HG03280 (cell line): ENCODE measurements at regions not wholly inside any gene's neighbourhood (a gene's known extent, or its start where the extent isn't known, plus 50 kb on each side); places are given as distances from the start of the nearest gene placed in this dataset.
"Not testable (repeated sequence)": the region's sequence is repeated elsewhere in the genome, so short reads cannot be mapped to it uniquely, and the experiment has no call there.

Source experiments
- ATAC-seq: cut with Tn5 transposase; IDR thresholded peaks from one replicate; pipeline ENCODE4 v1.9.1; 2021; ENCODE audit warnings: mild to moderate bottlenecking, moderate library complexity; ENCODE audit not compliant: unreplicated experiment

DNA sequence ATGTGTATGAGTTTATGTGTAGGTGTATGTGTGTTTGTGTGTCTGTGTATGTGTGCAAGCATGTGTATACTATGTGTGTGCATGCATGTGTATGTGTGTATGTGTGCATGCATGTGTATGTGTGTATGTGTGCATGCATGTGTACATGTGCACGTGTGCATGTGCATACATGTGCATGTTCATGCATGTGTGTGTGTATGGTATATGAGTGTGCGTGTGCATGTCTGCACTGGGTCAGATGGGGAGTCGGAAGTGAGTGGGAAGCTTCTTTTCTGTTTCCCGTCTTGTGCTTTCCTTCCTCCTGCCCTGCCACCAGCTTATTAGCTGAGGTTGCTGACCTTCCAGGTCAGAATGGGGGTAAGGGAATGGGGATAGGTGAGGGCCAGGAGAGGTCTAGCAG is 174.7 kb downstream of the MAP2K4 start:
- no peak for ATAC-seq

DNA sequence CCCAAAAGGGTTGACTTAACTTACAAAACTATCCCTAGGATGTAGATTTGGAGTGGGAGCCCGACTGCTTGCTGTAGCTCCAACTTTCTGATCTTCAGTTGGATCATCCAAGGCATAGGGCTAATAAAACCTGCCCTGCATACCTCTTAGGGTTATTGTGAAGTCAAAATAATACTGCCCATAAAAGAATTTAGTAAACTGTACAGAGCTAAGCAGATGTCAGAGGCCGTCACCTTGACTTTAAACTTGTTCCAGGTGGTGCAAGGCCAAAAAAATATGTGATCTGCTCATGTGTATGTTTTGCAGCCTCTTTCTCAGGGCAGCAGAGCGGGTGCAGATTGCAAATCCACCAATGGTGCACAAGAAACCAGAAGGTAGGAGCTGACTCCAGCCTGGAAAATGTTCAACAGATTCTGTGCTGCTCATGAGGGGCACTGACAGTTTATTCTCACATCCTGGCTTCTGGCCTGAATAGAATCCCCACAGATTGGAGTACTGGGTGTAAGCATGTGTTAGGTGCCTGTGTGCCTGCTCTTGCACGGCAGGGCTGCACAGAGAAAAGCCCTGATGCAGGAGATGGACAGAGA is 180.7 kb downstream of the MAP2K4 start:
- ATAC-seq, result no peak

DNA sequence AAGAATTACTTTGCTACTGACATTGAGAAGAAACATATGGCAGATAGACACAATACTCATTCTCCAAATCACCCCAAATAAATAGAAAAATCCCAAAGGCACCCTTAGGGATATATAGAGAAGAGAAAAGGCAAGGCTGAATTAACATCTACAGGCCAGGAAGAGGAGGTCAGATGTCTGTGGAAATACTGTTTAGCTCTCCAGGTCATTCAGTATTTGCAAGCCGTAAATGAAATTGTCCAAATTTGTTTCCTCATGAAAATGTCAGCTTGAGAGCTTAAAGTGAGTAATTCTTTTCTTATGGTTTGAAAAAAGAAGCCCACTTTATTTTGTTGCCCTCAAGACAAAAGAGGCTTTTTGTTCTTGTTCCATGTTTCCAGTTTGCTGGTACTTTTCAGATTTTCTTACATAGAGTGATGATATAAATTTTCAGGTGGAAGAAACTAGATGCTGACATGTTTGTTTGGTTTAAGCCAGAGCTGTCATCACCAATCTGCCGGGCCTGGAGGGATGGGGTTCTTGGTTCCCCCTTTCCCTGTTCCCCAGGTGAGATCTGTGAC is 189.0 kb downstream of the MAP2K4 start:
- no peak for ATAC-seq

DNA sequence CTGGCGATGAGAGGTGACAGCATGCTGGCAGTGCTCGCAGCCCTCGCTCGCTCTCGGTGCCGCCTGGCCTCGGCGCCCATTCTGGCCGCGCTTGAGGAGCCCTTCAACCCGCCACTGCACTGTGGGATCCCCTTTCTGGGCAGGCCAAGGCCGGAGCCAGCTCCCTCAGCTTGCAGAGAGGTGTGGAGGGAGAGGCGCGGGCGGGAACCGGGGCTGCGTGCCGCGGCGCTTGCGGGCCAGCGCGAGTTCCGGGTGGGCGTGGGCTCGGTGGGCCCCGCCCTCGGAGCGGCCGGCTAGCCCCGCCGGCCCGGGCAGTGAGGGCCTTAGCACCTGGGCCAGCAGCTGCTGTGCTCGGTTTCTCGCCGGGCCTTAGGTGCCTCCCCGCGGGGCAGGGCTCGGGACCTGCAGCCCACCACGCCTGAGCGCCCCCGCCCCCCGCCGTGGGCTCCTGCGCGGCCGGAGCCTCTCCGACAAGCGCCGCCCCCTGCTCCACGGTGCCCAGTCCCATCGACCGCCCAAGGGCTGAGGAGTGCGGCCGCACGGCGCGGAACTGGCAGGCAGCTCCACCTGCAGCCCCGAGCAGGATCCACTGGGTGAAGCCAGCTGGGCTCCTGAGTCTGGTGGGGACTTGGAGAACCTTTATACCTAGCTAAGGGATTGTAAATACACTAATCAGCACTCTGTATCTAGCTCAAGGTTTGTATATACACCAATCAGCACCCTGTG is 200.2 kb downstream of the MAP2K4 start:
- ATAC-seq, result not testable (repeated sequence)

DNA sequence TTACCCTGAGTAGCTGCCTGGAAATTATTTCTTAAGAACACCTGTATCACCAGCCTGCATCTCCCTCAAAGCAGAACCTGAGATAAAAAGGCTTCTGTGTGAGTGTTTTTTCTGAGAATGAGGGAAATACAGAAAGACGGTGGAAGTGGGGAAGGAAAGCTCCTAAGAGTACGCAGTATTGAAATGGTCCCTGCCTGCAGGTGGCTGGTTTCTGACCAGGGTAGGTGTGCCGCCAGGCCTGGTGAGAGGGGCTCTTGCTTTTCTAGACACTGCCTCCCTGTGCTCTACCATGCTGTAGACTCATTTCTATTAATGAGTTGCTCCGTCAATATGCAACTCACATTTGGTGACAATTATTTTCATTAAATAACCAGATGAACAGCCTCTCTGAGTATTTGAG is 201.7 kb downstream of the MAP2K4 start:
- ATAC-seq, result no peak

DNA sequence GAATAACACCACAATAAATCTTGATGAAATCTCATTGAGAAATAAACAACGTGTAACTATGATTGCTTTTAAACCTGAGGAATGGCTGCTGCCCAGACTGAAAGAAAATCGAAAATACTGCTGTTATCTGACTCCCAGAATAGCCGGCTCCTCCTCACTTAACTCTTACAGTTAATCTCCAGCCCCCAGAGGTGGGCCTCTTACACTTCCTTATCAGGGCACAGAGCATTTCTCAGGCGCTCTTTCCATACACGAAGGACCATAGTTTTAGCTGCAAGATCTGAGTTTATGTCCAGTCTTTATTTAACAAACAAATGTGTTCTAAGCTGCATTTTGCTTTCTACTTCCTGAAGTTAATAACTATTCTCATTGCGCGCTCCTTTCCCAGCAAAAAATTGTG is 206.9 kb downstream of the MAP2K4 start:
- no peak for ATAC-seq

DNA sequence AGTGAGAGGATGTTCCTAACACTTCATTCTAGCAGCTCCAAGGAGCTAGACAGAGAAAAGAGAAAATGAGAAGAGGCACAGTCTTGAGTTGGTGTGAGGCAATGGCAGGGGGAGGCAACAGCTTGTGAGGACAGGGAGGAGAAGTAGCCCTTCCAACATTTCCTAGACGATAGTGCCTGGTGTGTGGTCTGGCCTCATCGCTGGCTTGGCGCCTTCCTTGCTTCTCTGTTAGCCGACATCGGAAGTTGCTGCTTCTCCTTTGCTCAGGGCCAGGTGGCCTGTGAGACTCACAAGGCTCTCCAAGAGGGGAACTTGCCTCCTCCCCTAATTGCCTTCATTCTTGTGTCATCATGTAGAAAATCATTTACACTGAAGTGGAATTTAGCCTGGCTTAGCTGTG is 208.7 kb downstream of the MAP2K4 start:
- ATAC-seq, result no peak

DNA sequence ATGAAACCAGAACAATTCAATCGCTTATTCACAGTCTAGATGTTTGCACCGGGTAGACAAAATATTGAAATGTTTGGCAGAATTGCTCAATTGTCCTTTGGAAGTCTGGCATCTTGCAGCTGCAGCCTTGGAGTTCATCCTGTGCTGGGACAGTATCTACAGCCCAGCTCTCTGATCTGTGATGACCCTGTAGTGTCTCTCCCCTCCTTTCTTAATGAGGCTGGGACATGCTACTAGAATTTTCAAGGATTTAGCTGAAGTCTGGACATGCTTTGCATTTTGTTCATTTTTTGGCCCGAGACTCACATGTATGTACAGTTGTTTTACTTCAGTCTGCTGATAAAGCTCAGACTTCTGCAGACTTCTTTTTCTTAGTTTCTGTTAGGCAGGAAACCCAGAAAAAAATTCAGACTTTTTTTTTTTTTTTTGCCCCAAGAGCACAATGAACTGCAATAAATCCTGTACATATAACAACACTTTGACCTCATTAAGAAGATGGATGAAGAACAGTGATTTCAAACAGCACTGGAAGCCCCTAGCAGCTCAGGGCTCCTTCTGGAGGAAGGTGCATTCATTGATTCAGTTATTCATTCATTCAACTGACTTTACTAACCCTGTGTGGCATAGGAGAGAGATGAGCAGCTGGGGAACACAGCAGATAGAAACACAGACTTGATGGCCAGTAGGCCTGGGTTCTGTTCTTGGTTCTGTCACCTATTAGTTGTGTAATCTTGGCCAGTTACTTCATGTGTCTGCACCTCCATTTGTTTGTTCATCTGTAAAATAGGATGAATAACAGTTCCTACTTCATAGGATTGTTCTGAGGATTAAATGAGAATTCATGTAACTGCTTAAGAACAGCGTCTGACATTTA is 210.0 kb downstream of the MAP2K4 start:
- ATAC-seq, result no peak

DNA sequence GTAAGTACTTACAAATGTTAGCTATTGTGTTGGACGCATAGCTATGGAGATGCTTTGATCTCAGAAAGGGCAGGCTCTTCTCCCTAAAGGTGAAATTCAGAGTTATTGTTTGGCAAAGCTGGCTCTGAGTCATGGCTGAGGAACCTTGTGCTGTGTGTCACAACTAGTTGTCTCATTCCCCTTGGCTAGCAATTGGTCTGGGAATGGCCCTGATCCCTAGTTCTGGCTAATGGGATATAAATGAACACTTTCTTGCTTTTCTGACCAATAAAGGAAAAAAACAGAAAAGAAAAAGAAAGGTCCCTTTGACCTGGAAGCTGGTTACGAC is 210.6 kb downstream of the MAP2K4 start:
- ATAC-seq, result no peak

DNA sequence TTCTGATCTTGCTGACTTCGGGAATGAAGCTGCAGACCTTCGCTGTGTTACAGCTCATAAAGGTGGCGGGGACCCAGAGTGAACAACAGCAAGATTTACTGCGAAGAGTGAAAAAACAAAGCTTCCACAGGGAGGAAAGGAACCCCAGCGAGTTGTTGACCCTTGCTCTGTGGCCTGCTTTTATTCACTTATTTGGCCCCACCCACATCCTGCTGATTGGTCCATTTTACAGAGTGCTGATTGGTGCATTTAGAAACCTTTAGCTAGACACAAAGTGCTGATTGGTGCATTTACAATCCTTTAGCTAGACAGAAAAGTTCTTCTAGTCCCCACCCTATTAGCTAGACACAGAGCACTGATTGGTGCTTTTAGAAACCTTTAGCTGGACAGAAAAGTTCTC is 218.3 kb downstream of the MAP2K4 start:
- ATAC-seq, result not testable (repeated sequence)

DNA sequence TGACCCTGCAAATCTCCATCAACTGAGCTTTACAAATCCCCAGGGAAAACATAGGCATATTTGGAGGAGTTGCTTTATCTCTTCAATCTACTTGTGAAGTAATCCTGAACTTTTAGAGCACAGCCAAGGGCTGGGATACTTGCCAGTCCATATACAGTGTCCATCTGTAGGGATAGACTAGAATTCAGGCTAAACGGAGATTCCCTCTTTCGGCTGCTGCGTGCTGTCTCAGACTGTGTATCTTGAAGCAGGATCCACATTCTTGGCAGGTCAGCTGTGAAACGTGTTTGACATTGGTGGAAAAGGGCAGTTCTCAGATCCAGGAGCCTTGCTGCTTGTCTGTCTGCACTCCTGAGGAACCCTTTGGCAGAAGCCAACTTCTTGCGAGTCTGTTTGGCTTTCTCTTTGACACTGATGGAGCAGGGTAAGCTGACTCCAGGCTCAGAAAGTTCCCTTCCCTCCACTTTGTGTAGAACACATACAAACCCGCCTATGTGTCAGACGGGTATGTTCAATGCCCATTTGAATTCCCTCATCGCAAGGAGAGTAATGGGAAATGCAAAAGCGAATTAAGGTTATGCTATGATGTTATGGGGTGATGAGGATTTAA is 221.8 kb downstream of the MAP2K4 start:
- no peak for ATAC-seq

DNA sequence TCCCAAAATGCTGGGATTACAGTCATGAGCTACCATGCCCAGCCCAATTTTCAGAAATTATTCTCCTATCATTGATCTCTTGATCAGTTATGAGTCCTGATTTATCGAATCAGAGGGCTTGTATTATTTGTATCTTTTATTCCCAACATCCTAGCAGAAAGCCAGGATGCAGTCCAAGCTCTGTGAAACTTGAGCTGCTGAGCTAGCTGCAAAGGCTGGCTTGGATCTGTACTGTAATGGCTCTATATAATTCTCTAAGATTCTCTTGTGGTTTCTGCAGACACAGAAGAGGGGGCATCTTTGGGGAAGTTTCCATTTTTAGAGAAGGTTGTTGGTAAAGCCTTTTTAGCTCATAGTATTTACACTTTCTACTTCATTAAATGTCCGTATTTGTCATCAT is 227.1 kb downstream of the MAP2K4 start:
- ATAC-seq, result no peak

DNA sequence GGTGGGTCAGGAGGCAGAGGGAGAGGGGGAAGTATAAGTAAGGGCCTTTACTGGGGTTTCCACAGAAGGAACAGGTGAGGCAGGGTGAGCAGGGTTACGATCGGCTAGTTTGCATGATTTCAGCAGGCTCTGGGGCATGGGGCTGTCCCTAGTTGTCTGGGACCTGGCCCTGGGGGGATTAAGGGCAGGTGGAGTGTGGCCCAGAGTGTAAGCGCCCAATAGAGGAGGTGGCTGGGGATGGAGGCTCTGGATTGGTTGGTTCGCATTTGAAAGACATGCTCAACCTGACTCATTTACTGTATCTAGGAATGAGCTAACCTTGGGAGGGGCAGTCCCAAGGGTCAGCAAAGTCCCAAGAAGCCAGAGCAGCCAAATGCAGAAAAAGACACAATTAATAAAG is 230.3 kb downstream of the MAP2K4 start:
- no peak for ATAC-seq

DNA sequence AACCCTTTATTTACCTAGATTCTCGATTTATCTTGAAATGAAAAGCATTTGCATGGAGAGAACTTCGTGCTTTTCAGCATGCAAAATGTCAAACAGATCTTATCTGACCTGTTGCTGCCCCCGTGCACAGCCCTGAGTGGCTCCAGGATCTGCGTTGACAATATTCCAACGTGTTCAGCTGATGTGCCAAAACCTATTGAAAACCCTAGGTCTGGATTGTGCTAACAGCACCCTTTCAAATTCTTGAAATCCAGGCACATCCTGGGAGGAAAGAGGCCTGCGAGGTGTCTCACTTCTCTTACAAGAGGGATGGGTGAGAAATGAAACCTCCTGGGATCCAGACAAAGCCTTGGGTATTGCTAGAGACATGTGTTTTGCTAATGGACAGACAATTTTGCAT is 231.8 kb downstream of the MAP2K4 start:
- ATAC-seq, result no peak

DNA sequence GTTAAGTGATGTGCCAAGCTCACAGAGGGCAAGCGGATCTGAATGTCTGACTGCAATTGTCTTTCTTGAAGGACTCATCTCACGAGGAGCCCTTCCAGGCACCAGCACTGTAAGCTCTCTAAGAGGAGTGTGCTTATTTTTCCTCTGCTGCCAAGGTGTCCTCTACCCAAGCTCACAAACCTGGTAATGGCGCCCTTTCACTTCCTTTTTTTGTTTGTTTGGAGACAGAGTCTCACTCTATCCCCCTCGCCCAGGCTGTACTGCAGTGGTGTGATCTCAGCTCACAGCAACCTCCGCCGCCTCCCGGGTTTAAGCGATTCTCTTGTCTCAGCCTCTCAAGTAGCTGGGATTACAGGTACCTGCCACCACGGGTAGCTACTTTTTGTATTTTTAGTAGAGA is 233.8 kb downstream of the MAP2K4 start:
- no peak for ATAC-seq

DNA sequence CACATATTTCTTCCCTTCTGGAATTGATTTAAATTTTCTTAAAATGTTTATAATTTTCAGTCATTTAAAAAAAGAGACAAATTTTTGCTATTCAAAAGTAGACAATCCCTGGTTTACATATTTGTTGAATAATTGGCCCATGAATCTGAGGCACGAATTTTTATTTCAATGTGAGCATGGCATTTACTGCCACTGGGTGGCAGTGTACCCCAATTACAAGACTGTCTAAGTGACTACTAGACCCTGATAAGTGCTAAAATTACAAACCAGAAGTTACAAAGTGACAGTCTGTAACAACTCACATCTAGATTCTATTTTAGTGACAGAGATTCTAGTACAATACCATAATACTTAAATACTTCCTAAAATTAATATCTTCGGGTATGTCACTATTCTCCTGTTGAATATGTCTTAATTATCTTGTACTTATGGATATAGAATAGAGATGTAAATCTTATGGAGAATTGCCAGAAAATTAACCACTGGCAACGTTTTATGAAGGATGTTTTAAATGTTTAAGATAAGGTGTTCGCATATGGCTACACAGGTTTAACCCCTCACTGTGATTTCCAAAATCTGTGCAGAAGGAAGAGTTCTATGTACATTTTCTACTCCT is 235.8 kb downstream of the MAP2K4 start:
- ATAC-seq, result no peak

DNA sequence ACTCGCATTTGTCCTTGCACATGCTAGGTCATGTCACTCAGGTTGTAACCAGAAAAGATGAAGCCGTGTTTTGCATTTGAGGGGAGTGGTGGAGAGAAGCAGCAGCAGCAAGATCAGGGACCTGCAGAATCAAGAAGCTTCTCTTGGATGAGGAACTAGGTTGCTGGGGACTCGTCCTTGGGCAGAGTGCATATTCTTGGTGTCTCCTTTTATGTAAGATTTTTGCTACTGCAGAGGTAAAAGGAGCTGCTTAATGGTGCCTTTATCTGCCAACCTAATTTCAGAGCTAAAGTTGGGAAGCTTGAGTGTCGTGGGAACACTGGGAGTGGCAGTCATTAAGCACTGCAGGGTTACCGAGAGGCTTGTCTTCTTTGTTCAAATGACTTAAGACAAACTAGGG is 236.5 kb downstream of the MAP2K4 start:
- no peak for ATAC-seq

DNA sequence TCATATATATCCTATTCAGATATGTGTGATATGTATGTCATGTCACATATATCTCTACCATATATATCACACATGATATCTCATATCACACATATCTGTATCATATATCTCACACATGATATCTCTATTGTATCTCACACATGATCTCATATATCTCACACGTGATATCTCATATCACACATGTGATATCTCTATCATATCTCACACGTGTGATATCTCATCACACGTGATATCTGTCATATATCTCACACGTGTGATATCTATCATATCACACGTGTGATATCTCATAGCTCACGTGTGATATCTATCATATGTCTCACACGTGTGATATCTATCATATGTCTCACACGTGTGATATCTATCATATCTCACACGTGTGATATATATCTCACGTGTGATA is 240.7 kb downstream of the MAP2K4 start:
- ATAC-seq, result no peak

DNA sequence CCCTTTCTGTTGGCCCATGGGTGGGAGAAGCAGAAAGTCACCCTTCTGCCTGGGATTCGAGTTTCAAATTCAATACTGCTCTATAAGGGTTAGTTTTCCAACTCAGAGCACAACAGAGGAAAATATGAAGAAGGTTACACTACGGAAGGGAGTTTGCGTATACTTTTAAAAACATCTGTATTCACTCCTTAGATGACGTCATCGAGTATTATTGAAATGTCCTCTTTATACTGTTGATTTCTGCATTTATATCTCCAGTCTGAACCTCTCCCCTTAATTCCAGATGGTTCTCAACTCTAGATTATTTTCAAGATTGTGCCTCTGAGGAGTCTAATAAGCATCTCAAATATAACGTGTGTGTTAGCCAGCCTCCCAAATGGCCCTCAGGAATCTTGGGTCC is 249.1 kb downstream of the MAP2K4 start:
- ATAC-seq, result no peak

DNA sequence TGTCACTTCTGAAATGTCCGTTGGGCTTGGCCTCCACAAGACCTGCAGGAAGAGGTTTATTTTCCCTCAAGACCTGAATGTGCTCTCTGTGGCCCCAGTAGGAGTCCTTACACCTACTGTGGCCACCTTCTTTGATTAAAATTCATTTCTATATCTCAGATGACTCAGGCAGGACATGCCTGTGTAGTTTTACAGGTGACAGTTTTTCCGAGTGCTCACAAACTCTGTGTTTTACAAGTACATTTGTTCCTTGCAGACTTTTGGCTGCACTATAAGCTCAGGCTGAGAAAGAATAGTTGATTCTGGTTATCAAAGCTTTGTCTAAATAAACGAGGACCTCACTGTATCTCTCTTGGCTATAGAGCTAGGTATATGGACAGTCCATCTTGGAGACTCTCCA is 257.1 kb downstream of the MAP2K4 start:
- ATAC-seq, result no peak

DNA sequence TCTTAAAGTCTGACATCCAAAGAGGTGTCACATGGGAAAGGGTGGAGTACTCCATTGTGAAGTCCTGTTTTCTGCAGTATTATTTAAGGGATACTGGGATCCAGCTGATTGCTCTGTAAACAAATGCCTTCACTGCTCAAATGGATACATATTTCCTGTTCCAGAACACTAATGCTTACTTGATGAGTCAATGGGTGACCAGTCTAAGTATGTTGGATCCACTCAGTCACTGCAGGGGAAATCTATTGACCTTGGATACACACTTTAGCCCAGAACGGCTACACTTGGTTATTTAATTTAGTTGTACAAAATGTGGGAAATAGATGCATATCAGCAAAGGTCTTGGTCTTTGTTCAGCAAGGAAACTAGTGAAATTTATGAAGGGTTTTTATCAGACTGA is 261.4 kb downstream of the MAP2K4 start:
- no peak for ATAC-seq
